ENCODE measurements at regions not wholly inside any gene's neighbourhood (a gene's known extent, or its start where the extent isn't known, plus 50 kb on each side); places are given as distances from the start of the nearest gene placed in this dataset.

- Histone ChIP-seq H3K79me1 (replicated peaks; ENCODE audit: low read length, poor library complexity, severe bottlenecking) (no peaks in the 10 kb centered on the region), H3K36me3 (ENCODE audit: control insufficient read depth in 1 of 2, insufficient read depth in 2 of 2, low read depth in 1 of 2, low read length in 2 of 2) (no peaks in the 10 kb centered on the region), H3K4me1 (ENCODE audit: control insufficient read depth, insufficient read depth, low read depth, low read length) (no peaks in the 10 kb centered on the region), H4K91ac (ENCODE audit: low read length) (no peak overlapping the region), H3K23ac (ENCODE audit: low read length in 2 of 2) (no peak overlapping the region), H3K9me3 (ENCODE audit: control insufficient read depth, low read length) (no peaks in the 10 kb centered on the region), H3K27me3 (ENCODE audit: control insufficient read depth in 1 of 2, insufficient read depth in 1 of 2, low read length in 2 of 2) (no peaks in the 10 kb centered on the region), H2AK5ac (ENCODE audit: low read length, severe bottlenecking) (no peak overlapping the region), H2BK5ac (ENCODE audit: low read depth, low read length, poor library complexity, severe bottlenecking) (no peak overlapping the region), H3K9ac (ENCODE audit: low read length) (no peak overlapping the region), H3K4me2 (ENCODE audit: low read length, poor library complexity, severe bottlenecking) (no peak overlapping the region), H4K8ac (ENCODE audit: low read length) (no peak overlapping the region), H3K4ac (ENCODE audit: low read depth in 1 of 2, low read length in 2 of 2) (no peak overlapping the region), H2BK12ac (ENCODE audit: low read length in 2 of 2) (no peak overlapping the region), H2AFZ (ENCODE audit: low read depth, low read length) (no peak overlapping the region), H3K4me3 (ENCODE audit: insufficient read depth in 1 of 2, low read depth in 1 of 2, low read length in 2 of 2) (no peak overlapping the region), H3K18ac (ENCODE audit: low read depth in 1 of 2, low read length in 2 of 2) (no peak overlapping the region), H2BK120ac (ENCODE audit: low read depth, low read length) (no peak overlapping the region), H3K27ac (ENCODE audit: low read length, poor library complexity, severe bottlenecking) (no peak overlapping the region), H3K14ac (ENCODE audit: low read length in 2 of 2) (no peak overlapping the region), H2BK15ac (ENCODE audit: low read depth, poor library complexity, severe bottlenecking) (no peak overlapping the region)
- DNase-seq, result no peak
- WGBS, result 56% methylated on average over 3 of the region's 3 CpGs
Observed at GRCh38 chr6:24054388-24054787, 71.6 kb upstream of the NRSN1 start.

- Histone ChIP-seq H3K27me3 (ENCODE audit: control insufficient read depth in 1 of 2, insufficient read depth in 1 of 2, low read length in 2 of 2) (no peaks in the 10 kb centered on the region), H3K79me1 (replicated peaks; ENCODE audit: low read length, poor library complexity, severe bottlenecking) (no peaks in the 10 kb centered on the region), H3K4ac (ENCODE audit: low read depth in 1 of 2, low read length in 2 of 2) (no peak overlapping the region), H3K4me2 (ENCODE audit: low read length, poor library complexity, severe bottlenecking) (no peak overlapping the region), H2BK5ac (ENCODE audit: low read depth, low read length, poor library complexity, severe bottlenecking) (no peak overlapping the region), H2BK120ac (ENCODE audit: low read depth, low read length) (no peak overlapping the region), H3K4me3 (ENCODE audit: insufficient read depth in 1 of 2, low read depth in 1 of 2, low read length in 2 of 2) (no peak overlapping the region), H4K91ac (ENCODE audit: low read length) (no peak overlapping the region), H3K23ac (ENCODE audit: low read length in 2 of 2) (no peak overlapping the region), H2AK5ac (ENCODE audit: low read length, severe bottlenecking) (no peak overlapping the region), H3K9ac (ENCODE audit: low read length) (no peak overlapping the region), H2AFZ (ENCODE audit: low read depth, low read length) (no peak overlapping the region), H3K18ac (ENCODE audit: low read depth in 1 of 2, low read length in 2 of 2) (no peak overlapping the region), H2BK15ac (ENCODE audit: low read depth, poor library complexity, severe bottlenecking) (no peak overlapping the region), H3K4me1 (ENCODE audit: control insufficient read depth, insufficient read depth, low read depth, low read length) (no peaks in the 10 kb centered on the region), H4K8ac (ENCODE audit: low read length) (no peak overlapping the region), H3K27ac (ENCODE audit: low read length, poor library complexity, severe bottlenecking) (no peak overlapping the region), H3K36me3 (ENCODE audit: control insufficient read depth in 1 of 2, insufficient read depth in 2 of 2, low read depth in 1 of 2, low read length in 2 of 2) (no peaks in the 10 kb centered on the region), H3K14ac (ENCODE audit: low read length in 2 of 2) (no peak overlapping the region), H2BK12ac (ENCODE audit: low read length in 2 of 2) (no peak overlapping the region), H3K9me3 (ENCODE audit: control insufficient read depth, low read length) (no peaks in the 10 kb centered on the region)
- no peak for DNase-seq
- 84% methylated on average over 4 of the region's 4 CpGs for WGBS
Observed at GRCh38 chr6:24056567-24056966, 69.4 kb upstream of the NRSN1 start.

DNA sequence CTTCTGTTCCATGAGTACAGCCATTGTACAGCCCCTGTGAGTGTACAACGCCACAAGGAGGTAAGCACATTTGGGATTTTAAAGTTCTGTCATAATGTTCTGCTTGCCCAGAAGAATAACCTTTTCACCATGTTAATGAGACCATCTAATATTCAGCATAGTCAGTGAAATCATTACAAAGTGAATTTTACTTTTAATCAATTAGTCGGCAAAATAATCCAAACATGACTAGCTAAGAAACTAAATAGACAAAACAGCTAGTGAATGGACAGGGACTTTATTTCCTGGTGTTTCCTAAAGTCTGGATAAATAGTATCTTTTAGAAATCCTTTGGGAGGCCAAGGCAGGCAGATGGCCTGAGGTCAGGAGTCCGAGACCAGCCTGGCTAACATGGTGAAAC, 69.0 kb upstream of the NRSN1 start:
- H3K79me1 ChIP-seq (replicated peaks; ENCODE audit: low read length, poor library complexity, severe bottlenecking), result no peaks in the 10 kb centered on the region
- no peak overlapping the region for H4K8ac ChIP-seq (ENCODE audit: low read length)
- no peak overlapping the region for H3K27ac ChIP-seq (ENCODE audit: low read length, poor library complexity, severe bottlenecking)
- no peak overlapping the region for H3K4me2 ChIP-seq (ENCODE audit: low read length, poor library complexity, severe bottlenecking)
- no peak overlapping the region for H3K4me3 ChIP-seq (ENCODE audit: insufficient read depth in 1 of 2, low read depth in 1 of 2, low read length in 2 of 2)
- no peak overlapping the region for H2BK5ac ChIP-seq (ENCODE audit: low read depth, low read length, poor library complexity, severe bottlenecking)
- no peak overlapping the region for H2BK120ac ChIP-seq (ENCODE audit: low read depth, low read length)
- H2BK12ac ChIP-seq (ENCODE audit: low read length in 2 of 2), result no peak overlapping the region
- H3K4me1 ChIP-seq (ENCODE audit: control insufficient read depth, insufficient read depth, low read depth, low read length), result no peaks in the 10 kb centered on the region
- H2AFZ ChIP-seq (ENCODE audit: low read depth, low read length), result no peak overlapping the region
- H3K23ac ChIP-seq (ENCODE audit: low read length in 2 of 2), result no peak overlapping the region
- H2AK5ac ChIP-seq (ENCODE audit: low read length, severe bottlenecking), result no peak overlapping the region
- no peak overlapping the region for H2BK15ac ChIP-seq (ENCODE audit: low read depth, poor library complexity, severe bottlenecking)
- DNase-seq, result no peak
- no peak overlapping the region for H3K9ac ChIP-seq (ENCODE audit: low read length)
- H3K14ac ChIP-seq (ENCODE audit: low read length in 2 of 2), result no peak overlapping the region
- H3K18ac ChIP-seq (ENCODE audit: low read depth in 1 of 2, low read length in 2 of 2), result no peak overlapping the region
- no peaks in the 10 kb centered on the region for H3K9me3 ChIP-seq (ENCODE audit: control insufficient read depth, low read length)
- H3K27me3 ChIP-seq (ENCODE audit: control insufficient read depth in 1 of 2, insufficient read depth in 1 of 2, low read length in 2 of 2), result no peaks in the 10 kb centered on the region
- 75% methylated on average over 2 of the region's 3 CpGs for WGBS
- no peak overlapping the region for H4K91ac ChIP-seq (ENCODE audit: low read length)
- H3K36me3 ChIP-seq (ENCODE audit: control insufficient read depth in 1 of 2, insufficient read depth in 2 of 2, low read depth in 1 of 2, low read length in 2 of 2), result no peaks in the 10 kb centered on the region
- no peak overlapping the region for H3K4ac ChIP-seq (ENCODE audit: low read depth in 1 of 2, low read length in 2 of 2)

GRCh38 chr6:24060982-24061754, 64.8 kb upstream of the NRSN1 start:
- no peak overlapping the region for H2BK15ac ChIP-seq (ENCODE audit: low read depth, poor library complexity, severe bottlenecking)
- H3K27me3 ChIP-seq (ENCODE audit: control insufficient read depth in 1 of 2, insufficient read depth in 1 of 2, low read length in 2 of 2), result no peaks in the 10 kb centered on the region
- H3K9me3 ChIP-seq (ENCODE audit: control insufficient read depth, low read length), result no peaks in the 10 kb centered on the region
- WGBS, result 63% methylated on average over 1 of the region's 2 CpGs
- no peak overlapping the region for H2AK5ac ChIP-seq (ENCODE audit: low read length, severe bottlenecking)
- H3K4me3 ChIP-seq (ENCODE audit: insufficient read depth in 1 of 2, low read depth in 1 of 2, low read length in 2 of 2), result no peak overlapping the region
- H4K8ac ChIP-seq (ENCODE audit: low read length), result no peak overlapping the region
- no peak overlapping the region for H3K14ac ChIP-seq (ENCODE audit: low read length in 2 of 2)
- H3K4ac ChIP-seq (ENCODE audit: low read depth in 1 of 2, low read length in 2 of 2), result no peak overlapping the region
- H3K4me1 ChIP-seq (ENCODE audit: control insufficient read depth, insufficient read depth, low read depth, low read length), result no peaks in the 10 kb centered on the region
- H4K91ac ChIP-seq (ENCODE audit: low read length), result no peak overlapping the region
- no peak overlapping the region for H2BK5ac ChIP-seq (ENCODE audit: low read depth, low read length, poor library complexity, severe bottlenecking)
- H2AFZ ChIP-seq (ENCODE audit: low read depth, low read length), result no peak overlapping the region
- H2BK12ac ChIP-seq (ENCODE audit: low read length in 2 of 2), result no peak overlapping the region
- H3K36me3 ChIP-seq (ENCODE audit: control insufficient read depth in 1 of 2, insufficient read depth in 2 of 2, low read depth in 1 of 2, low read length in 2 of 2), result no peaks in the 10 kb centered on the region
- H3K27ac ChIP-seq (ENCODE audit: low read length, poor library complexity, severe bottlenecking), result no peak overlapping the region
- no peaks in the 10 kb centered on the region for H3K79me1 ChIP-seq (replicated peaks; ENCODE audit: low read length, poor library complexity, severe bottlenecking)
- no peak overlapping the region for H3K9ac ChIP-seq (ENCODE audit: low read length)
- no peak overlapping the region for H2BK120ac ChIP-seq (ENCODE audit: low read depth, low read length)
- DNase-seq, result no peak
- H3K23ac ChIP-seq (ENCODE audit: low read length in 2 of 2), result no peak overlapping the region
- H3K4me2 ChIP-seq (ENCODE audit: low read length, poor library complexity, severe bottlenecking), result no peak overlapping the region
- H3K18ac ChIP-seq (ENCODE audit: low read depth in 1 of 2, low read length in 2 of 2), result no peak overlapping the region
